Activated naive CD8-positive, alpha-beta T cell treated with anti-CD3 and anti-CD28 coated beads, Interleukin-2, amount 50 U/mL, for 16 hours (primary cell): ENCODE measurements at regions not wholly inside any gene's neighbourhood (a gene's known extent, or its start where the extent isn't known, plus 50 kb on each side); places are given as distances from the start of the nearest gene placed in this dataset.

Experiments used
- DNase-seq: peaks from one replicate; pipeline ENCODE4 v3.0.0-alpha.2; 2020; ENCODE audit warnings: low read depth, low spot score

DNA sequence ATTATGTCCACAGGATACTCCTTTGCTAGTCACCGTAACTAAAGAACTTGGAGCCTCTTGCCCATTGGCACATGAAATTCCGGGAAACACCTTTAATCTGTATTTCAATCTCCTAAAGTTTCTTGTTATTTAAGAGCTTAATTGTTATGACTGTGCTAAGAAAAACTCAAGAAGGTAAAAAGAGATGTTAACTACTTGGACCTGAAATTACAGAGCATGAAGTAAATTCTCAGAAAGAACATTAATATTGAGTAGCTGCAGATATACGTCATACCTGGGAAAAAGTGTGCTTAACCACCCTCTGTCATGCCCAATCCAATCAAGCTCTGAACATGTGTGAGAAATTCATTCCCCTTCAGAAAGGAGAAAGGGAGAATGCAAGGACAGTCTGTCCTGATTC lies 394.9 kb upstream of the PTGER4 start:
- DNase-seq = no peak

DNA sequence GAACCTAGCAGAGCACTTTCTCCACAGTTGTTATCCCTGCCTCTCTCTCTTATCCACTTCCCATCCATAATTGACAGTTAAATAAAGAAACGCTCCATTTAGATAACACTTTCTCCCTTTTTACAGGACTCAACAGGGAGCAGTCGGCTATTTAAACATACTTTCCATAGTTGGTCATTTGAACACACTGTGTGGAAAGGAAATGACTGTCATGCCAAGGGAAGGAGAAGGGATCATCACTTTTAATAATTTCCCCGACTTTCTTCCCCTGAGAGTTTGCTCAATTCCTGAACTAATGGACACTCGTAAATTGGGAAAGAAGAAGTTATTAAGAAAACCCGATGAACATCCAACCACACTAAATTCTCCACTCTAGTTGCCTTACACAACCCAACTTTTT lies 400.8 kb upstream of the PTGER4 start:
- no peak for DNase-seq

GRCh38 chr5:40277161-40277906 lies 402.4 kb upstream of the PTGER4 start:
- DNase-seq = no peak

DNA sequence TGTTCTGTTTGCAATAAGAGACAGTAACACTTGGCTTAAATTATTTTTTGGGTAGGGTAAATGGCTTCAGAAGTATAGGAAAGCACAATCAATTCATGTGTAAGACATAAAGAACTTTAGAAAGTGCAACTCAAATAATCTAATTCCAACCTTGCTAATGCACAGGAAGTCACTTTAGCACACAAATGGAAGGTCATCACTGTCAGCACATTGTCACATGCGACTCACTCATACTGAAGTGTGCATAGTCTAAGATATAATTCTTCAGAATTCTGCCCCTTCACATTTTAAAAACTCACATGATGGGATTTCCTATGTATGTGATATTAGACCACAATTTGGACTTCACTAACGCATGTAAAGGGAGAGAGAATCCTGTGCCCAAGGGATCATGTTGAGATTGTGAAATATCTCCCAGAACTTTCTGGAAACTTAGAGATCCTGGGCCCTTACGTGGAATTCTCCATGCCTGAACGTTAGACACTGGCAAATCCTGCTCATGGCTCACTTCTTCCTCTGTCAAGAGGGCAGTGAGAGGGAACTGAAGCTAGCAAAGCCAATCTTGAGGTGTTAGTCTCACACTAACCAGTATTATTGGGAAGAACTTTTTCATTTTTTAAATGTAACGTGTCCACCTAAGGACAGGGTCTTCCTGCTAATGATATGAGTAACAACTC lies 403.2 kb upstream of the PTGER4 start:
- no peak for DNase-seq

- no peak for DNase-seq
These were observed 405.1 kb upstream of the PTGER4 start for GRCh38 chr5:40274568-40274967.

DNA sequence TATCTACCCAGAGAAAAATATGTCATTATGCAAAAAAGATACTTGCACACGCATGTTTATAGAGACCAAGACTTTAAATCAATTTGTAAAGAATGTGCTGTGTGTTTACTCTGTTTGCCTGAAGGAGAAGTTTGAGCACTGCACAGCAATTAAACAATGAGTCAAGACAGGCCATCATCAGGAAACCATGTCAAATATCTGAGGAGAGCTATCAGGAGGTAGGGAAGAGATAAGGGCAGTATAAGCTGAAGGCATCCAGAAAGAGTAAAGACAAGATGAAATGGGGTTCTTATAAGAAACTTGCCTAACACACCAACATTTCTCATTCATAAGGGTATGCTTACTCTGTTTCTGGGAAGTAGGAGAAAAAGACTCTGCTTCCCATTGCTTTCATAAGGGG lies 405.8 kb upstream of the PTGER4 start:
- no peak for DNase-seq

- DNase-seq = no peak
These were observed 408.2 kb upstream of the PTGER4 start for GRCh38 chr5:40271476-40271875.

GRCh38 chr5:40270274-40270845 lies 409.4 kb upstream of the PTGER4 start:
- no peak for DNase-seq

- DNase-seq = no peak
These were observed 411.6 kb upstream of the PTGER4 start for GRCh38 chr5:40268088-40268487.

DNA sequence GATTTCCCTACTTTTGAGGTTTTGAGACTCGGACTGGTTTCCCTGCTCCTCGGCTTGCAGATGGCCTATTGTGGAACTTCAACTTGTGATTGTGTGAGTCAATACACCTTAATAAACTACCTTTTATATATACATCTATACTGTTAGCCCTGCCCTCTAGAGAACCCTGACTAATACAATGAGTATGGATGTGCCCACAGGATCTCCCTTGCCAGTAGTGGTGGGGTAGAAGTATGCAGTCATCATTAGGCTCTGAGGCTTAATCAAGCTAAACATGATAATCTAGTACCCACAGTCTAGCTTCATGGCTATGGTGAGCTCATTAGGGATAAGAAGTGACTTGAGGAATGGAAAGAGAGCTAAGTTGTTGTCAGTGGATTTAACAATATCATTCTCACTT lies 412.8 kb upstream of the PTGER4 start:
- no peak for DNase-seq

GRCh38 chr5:40261984-40262383 lies 417.7 kb upstream of the PTGER4 start:
- DNase-seq = no peak

DNA sequence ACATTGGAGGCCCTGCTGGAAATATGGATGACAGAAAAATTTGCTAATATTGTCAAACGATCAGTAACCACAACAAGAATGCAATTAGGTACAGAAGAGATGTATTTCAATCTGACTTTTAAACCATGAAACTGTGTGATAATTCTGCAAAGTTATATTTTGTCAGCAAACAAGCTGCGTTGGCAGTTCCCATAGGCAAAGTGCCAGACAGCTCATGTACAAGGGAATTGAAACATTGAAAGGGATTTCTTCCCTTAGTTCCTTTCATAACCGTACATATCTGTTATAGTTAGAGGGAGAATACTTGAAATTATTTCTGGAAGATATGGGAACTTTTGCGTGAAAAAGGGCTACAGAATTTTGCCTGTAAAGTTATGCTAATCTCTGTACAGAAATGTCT lies 419.4 kb upstream of the PTGER4 start:
- no peak for DNase-seq

- no peak for DNase-seq
These were observed 421.5 kb upstream of the PTGER4 start for GRCh38 chr5:40258222-40258621.

DNA sequence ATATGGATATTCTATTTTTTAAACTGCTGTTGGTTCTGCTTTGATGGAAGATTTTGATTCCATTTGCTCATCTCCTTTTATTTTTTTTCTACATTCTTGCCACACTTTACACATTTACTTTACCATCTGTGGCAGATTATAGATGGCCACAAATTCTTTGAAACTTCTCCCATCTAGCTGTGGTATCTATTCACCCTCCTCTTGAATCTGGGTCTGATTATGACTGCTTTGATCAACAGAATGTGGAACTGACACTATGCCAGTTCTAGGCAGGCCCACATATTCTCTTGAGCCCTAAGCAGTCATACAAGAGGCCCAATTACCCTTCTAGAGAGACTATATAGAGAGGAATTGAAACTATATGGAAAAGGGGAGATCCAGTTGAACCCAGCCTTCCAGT lies 439.0 kb upstream of the PTGER4 start:
- no peak for DNase-seq

GRCh38 chr5:40240111-40240510 lies 439.6 kb upstream of the PTGER4 start:
- no peak for DNase-seq

DNA sequence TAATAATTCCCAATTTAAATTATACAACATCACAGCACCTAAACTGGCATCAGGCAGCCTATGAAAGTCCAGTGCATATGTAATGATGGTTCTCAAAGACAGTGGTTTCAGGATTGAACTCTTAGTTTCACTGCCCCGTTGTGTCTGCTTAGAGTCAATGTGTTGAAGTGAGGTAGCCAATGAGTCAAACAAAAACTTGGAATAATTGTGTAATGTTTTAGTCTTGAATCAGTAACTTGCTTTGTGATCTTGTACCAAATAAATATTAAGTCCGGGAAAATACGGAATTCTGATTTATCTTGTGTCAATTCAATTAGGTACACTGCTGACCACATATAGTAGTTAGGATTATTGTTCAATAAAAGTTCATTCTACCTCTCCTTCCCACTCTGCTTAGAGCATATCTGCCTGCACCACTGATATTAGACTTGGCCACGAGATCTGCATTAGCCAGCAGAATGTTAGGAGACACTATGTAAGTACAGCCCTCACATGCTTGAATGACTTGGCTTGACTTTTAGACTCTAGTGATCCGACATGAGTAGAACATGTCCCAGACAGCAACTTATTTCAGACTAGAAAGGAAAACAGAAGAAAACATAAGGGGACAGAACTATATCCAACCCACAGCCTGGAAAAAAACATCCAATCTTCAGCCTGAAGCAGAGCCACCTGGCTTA lies 441.5 kb upstream of the PTGER4 start:
- DNase-seq = no peak

GRCh38 chr5:40235471-40236400 lies 444.0 kb upstream of the PTGER4 start:
- DNase-seq = no peak

GRCh38 chr5:40233268-40233667 lies 446.4 kb upstream of the PTGER4 start:
- DNase-seq = no peak

DNA sequence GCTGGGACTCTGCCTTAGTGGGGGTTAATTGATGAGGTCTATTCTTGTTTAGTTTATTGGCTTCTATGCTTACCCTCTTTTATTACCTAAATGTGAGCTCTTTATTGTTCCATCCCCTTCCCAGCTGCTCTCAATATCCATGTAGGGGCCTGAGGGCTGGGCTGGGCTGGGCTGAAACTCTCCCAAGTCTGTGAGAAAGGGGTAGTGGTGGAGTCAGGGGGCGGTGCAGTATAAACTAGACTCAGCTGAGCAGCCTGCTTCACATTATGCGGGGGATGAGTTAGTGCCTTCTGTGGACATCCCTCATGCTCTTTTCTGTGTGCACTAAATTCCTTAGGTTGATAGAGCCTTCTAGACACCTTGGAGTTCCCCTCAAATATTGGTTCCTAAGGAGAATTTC lies 451.8 kb upstream of the PTGER4 start:
- no peak for DNase-seq

DNA sequence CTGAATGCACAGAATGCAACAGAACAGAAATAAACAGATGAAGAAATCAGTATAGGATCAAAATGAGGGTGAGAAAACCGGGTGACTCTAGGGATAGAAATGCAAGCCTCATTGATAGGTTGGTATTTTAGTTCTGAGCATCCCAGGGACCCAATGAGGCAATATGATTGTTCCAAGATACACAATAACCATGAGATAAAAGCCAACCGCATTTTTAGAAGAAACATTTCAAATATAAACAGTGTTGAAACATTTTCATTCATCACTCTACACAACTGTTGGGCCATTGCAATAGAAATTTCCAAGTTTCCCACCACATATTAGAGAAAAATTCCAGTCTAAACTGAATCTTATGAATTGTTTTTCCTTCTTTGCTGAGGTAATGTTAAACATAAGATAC lies 452.3 kb upstream of the PTGER4 start:
- no peak for DNase-seq

DNA sequence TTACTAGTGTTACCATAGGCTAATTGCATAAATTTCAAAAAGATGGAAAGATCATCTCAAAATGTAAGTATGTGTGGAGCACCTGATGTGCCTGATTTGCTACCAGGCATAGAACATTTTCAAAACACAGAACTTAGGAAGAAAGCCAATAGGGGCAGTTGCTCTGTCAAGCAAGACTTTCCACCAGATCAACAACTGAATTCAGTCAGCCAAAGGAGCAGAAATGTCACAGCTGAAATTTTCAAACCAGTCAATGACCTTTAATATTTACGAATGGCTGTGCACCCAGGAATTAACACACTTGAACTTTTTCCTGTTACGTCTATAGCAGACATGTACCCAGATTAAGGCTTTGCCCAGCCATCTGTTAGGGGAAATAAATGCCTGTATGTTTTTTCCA lies 452.8 kb upstream of the PTGER4 start:
- no peak for DNase-seq
